Parathyroid adenoma (tissue), 2 donors: ENCODE measurements at regions not wholly inside any gene's neighbourhood (a gene's known extent, or its start where the extent isn't known, plus 50 kb on each side); places are given as distances from the start of the nearest gene placed in this dataset.

Source experiments
- H2AFZ ChIP-seq: fragments of 300-600 bp; sonication (generic); one replicate; pipeline ENCODE4 v1.7.0; 2017; ENCODE audit warnings: antibody characterized with exemption, mild to moderate bottlenecking
- H3K27ac ChIP-seq: fragments of 300-600 bp; sonication (generic); one replicate; pipeline ENCODE4 v1.7.0; 2017
- H3K27me3 ChIP-seq: fragments of 300-600 bp; sonication (generic); one replicate; pipeline ENCODE4 v1.7.0; 2017; ENCODE audit warnings: low read length; ENCODE audit not compliant: control insufficient read depth, insufficient read depth
- H3K36me3 ChIP-seq: fragments of 300-600 bp; sonication (generic); one replicate; pipeline ENCODE4 v1.7.0; 2017; ENCODE audit warnings: low read length; ENCODE audit not compliant: control insufficient read depth, insufficient read depth
- H3K4me1 ChIP-seq: fragments of 300-600 bp; sonication (generic); one replicate; pipeline ENCODE4 v1.7.0; 2017; ENCODE audit warnings: control low read depth
- H3K4me2 ChIP-seq: fragments of 300-600 bp; sonication (generic); one replicate; pipeline ENCODE4 v1.7.0; 2017; ENCODE audit warnings: low read length
- H3K4me3 ChIP-seq: fragments of 300-600 bp; sonication (generic); one replicate; pipeline ENCODE4 v1.7.0; 2017; ENCODE audit warnings: low read depth, low read length
- H3K79me2 ChIP-seq: fragments of 300-600 bp; sonication (generic); one replicate; pipeline ENCODE4 v1.7.0; 2017; ENCODE audit warnings: control low read depth
- H3K9ac ChIP-seq: fragments of 300-600 bp; sonication (generic); one replicate; pipeline ENCODE4 v1.7.0; 2017; ENCODE audit warnings: mild to moderate bottlenecking
- H3K9me3 ChIP-seq: fragments of 300-600 bp; sonication (generic); one replicate; pipeline ENCODE4 v1.7.0; 2017; ENCODE audit warnings: low read length; ENCODE audit not compliant: control insufficient read depth
- TF ChIP-seq, protein P1 (sequence below): fragments of 300-600 bp; sonication (generic); IDR thresholded peaks from one replicate; pipeline ENCODE4 v1.7.0; 2017; ENCODE audit warnings: antibody characterized with exemption, mild to moderate bottlenecking
- donor health status: primary hyperparathyroidism.

DNA sequence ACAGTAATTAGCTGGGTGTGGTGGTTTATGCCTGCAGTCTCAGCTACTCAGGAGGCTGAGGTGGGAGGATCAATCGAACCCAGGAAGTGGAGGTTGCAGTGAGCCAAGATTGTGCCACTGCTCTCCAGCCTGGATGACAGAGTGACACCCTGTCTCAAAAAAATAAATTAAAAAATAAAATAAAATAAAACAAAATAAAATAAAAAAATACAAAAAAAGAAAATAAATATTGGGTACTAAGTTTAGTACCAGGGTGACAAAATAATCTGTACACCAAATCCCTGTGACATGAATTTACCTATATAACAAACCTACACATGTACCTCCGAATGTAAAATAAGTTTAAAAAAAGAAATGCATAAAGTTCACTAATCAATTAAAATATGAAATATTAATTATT lies 666.0 kb upstream of the CDH18 start:
- H3K79me2 ChIP-seq: no peaks in the 10 kb centered on the region
- no peak overlapping the region for H2AFZ ChIP-seq
- H3K27ac ChIP-seq: no peak overlapping the region
- H3K9ac ChIP-seq: no peak overlapping the region
- H3K4me3 ChIP-seq: no peak overlapping the region
- H3K4me1 ChIP-seq: no peaks in the 10 kb centered on the region
- peaks cover 4% of the 10 kb centered on the region for H3K9me3 ChIP-seq
- H3K27me3 ChIP-seq: no peaks in the 10 kb centered on the region
- no peak overlapping the region for H3K4me2 ChIP-seq
- TF ChIP-seq, protein P1, sequence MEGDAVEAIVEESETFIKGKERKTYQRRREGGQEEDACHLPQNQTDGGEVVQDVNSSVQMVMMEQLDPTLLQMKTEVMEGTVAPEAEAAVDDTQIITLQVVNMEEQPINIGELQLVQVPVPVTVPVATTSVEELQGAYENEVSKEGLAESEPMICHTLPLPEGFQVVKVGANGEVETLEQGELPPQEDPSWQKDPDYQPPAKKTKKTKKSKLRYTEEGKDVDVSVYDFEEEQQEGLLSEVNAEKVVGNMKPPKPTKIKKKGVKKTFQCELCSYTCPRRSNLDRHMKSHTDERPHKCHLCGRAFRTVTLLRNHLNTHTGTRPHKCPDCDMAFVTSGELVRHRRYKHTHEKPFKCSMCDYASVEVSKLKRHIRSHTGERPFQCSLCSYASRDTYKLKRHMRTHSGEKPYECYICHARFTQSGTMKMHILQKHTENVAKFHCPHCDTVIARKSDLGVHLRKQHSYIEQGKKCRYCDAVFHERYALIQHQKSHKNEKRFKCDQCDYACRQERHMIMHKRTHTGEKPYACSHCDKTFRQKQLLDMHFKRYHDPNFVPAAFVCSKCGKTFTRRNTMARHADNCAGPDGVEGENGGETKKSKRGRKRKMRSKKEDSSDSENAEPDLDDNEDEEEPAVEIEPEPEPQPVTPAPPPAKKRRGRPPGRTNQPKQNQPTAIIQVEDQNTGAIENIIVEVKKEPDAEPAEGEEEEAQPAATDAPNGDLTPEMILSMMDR: no peak
- no peaks in the 10 kb centered on the region for H3K36me3 ChIP-seq

DNA sequence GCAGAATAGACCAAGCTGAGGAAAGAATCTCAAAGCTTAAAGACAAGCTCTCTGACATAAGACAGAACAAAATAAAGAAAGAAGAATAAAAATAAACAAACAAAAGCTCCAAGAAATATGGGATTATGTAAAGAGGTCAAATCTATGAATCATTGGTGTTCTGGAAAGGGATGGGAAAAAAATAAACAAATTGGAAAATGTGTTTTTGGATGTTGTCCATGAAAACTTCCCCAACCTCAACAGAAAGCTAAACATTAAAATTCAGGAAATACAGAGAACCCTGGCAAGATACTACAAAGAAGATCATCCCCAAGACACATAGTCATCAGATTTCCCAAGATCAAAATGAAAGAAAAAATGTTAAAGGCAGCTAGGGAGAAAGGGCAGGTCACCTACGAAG lies 662.0 kb upstream of the CDH18 start:
- no peaks in the 10 kb centered on the region for H3K27me3 ChIP-seq
- H3K9ac ChIP-seq: no peak overlapping the region
- H3K79me2 ChIP-seq: no peaks in the 10 kb centered on the region
- no peaks in the 10 kb centered on the region for H3K4me1 ChIP-seq
- no peak overlapping the region for H3K4me3 ChIP-seq
- H3K9me3 ChIP-seq: peaks cover 4% of the 10 kb centered on the region
- no peaks in the 10 kb centered on the region for H3K36me3 ChIP-seq
- H3K27ac ChIP-seq: no peak overlapping the region
- H3K4me2 ChIP-seq: no peak overlapping the region
- H2AFZ ChIP-seq: no peak overlapping the region
- TF ChIP-seq, protein P1: no peak

DNA sequence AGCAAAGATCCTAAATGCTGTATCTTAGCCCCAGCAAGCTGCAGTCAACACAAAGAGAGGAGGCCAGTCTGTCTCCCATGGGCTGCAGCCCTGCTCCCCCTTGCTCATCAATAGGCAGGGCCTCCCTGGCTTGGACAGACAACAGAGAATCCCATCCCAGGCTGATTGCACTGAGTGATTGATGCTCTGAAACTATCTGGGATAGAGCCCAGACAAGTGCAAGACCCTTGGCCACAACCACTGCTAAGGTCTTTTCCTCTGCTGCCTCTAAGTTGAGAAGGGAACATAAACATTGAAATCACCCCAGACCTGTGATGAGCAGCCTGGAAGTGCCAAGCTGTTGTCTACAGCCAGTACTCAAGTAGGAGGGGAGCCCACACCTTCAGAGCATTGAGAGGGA lies 661.0 kb upstream of the CDH18 start:
- Histone ChIP-seq H3K79me2 (no peaks in the 10 kb centered on the region), H3K9ac (no peak overlapping the region), H3K27ac (no peak overlapping the region), H3K36me3 (no peaks in the 10 kb centered on the region), H3K4me2 (no peak overlapping the region), H3K4me3 (no peak overlapping the region), H3K4me1 (no peaks in the 10 kb centered on the region), H2AFZ (no peak overlapping the region), H3K9me3 (peaks cover 4% of the 10 kb centered on the region), H3K27me3 (no peaks in the 10 kb centered on the region)
- TF ChIP-seq, protein P1: no peak

DNA sequence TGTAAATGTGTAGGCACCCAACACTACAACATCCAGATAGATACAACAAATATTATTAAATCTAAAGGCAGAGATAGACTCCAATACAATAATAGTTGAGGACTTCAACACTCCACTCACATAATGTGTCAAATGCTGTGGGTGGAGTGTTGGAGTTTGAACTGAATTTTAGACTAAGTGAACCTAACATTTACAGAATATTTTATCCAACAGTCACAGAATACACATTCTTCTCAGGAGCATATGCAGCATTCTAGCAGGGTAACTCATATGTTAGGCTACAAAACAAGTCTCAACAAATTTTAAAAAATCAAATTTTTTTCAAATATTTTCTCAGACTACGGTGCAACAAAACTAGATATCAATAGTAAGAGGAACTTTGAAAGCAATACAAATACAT lies 648.7 kb upstream of the CDH18 start:
- Histone ChIP-seq H3K9ac (no peak overlapping the region), H3K79me2 (no peaks in the 10 kb centered on the region), H3K4me2 (no peak overlapping the region), H3K27me3 (no peaks in the 10 kb centered on the region), H3K27ac (no peak overlapping the region), H2AFZ (no peak overlapping the region), H3K9me3 (no peaks in the 10 kb centered on the region), H3K36me3 (no peaks in the 10 kb centered on the region), H3K4me3 (no peak overlapping the region), H3K4me1 (no peaks in the 10 kb centered on the region)
- TF ChIP-seq, protein P1: no peak

DNA sequence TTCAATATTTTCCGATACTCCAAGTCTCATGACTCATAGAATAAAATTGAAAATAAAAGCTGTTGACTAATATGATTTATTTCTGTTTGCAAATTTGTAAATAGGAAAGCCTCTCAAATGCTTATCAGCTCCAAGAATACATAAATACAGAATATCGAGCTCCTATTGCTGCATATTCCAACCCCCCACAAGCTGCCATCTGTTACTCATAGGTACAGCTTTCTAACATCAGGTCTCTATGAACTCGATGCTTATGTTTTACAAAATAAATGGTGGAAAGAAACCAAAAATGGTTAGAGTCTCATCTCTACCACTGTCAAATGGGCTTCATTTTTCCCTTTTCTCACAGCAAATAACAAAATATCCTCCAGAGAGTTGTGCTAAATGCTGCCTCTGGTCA lies 631.6 kb upstream of the CDH18 start:
- Histone ChIP-seq H3K79me2 (no peaks in the 10 kb centered on the region), H3K27me3 (no peaks in the 10 kb centered on the region), H3K27ac (no peak overlapping the region), H3K9ac (no peak overlapping the region), H2AFZ (no peak overlapping the region), H3K36me3 (no peaks in the 10 kb centered on the region), H3K9me3 (no peaks in the 10 kb centered on the region), H3K4me2 (no peak overlapping the region), H3K4me1 (no peaks in the 10 kb centered on the region), H3K4me3 (no peak overlapping the region)
- TF ChIP-seq, protein P1: no peak
